ENCODE measurements at regions not wholly inside any gene's neighbourhood (a gene's known extent, or its start where the extent isn't known, plus 50 kb on each side); places are given as distances from the start of the nearest gene placed in this dataset.

DNA sequence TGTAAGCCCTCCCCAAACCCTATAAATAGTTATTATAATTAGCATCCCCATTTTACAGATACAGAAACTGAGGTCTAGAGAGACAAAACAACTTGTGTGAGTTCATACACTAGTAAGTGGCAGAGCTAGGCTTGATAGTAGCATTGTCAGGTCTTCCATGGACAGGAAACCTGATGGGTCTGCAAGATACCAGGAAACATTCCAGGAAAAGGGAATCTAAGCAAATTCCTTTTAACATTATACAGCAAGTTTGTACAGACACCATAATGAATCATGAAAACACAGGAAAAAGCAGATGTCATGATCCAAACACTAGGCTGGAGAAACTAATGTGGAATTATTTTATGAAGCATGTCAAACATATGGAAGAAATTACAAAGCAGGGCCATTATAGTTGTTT is 89.1 kb upstream of the KCNK2 start:
- no peaks in the 10 kb centered on the region for H3K27me3 Mint-ChIP-seq (ENCODE audit: low read depth)
- POLR2A ChIA-PET, result no interaction called here
- no peak for TF ChIP-seq ZNF317 (CRISPR knock-in tag; IDR thresholded peaks at IDR 0.05; ENCODE audit: borderline replicate concordance, low read depth)
- TF ChIP-seq HMGA2 (CRISPR knock-in tag; IDR thresholded peaks at IDR 0.05), result no peak
- TF ChIP-seq NR1H2 (CRISPR knock-in tag; IDR thresholded peaks at IDR 0.05), result no peak
- TF ChIP-seq, protein P1, sequence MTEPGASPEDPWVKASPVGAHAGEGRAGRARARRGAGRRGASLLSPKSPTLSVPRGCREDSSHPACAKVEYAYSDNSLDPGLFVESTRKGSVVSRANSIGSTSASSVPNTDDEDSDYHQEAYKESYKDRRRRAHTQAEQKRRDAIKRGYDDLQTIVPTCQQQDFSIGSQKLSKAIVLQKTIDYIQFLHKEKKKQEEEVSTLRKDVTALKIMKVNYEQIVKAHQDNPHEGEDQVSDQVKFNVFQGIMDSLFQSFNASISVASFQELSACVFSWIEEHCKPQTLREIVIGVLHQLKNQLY (CRISPR knock-in tag; IDR thresholded peaks at IDR 0.05), result no peak
- TF ChIP-seq ATF1 (CRISPR knock-in tag; IDR thresholded peaks at IDR 0.05), result no peak
- no peak for TF ChIP-seq SP1 (CRISPR knock-in tag; conservative IDR thresholded peaks at IDR 0.05)
- no peak for TF ChIP-seq CBFB (CRISPR knock-in tag; IDR thresholded peaks at IDR 0.05; ENCODE audit: low read depth)
- TF ChIP-seq MXD4 (CRISPR knock-in tag; IDR thresholded peaks at IDR 0.05; ENCODE audit: borderline replicate concordance), result no peak
- TF ChIP-seq, protein P2, sequence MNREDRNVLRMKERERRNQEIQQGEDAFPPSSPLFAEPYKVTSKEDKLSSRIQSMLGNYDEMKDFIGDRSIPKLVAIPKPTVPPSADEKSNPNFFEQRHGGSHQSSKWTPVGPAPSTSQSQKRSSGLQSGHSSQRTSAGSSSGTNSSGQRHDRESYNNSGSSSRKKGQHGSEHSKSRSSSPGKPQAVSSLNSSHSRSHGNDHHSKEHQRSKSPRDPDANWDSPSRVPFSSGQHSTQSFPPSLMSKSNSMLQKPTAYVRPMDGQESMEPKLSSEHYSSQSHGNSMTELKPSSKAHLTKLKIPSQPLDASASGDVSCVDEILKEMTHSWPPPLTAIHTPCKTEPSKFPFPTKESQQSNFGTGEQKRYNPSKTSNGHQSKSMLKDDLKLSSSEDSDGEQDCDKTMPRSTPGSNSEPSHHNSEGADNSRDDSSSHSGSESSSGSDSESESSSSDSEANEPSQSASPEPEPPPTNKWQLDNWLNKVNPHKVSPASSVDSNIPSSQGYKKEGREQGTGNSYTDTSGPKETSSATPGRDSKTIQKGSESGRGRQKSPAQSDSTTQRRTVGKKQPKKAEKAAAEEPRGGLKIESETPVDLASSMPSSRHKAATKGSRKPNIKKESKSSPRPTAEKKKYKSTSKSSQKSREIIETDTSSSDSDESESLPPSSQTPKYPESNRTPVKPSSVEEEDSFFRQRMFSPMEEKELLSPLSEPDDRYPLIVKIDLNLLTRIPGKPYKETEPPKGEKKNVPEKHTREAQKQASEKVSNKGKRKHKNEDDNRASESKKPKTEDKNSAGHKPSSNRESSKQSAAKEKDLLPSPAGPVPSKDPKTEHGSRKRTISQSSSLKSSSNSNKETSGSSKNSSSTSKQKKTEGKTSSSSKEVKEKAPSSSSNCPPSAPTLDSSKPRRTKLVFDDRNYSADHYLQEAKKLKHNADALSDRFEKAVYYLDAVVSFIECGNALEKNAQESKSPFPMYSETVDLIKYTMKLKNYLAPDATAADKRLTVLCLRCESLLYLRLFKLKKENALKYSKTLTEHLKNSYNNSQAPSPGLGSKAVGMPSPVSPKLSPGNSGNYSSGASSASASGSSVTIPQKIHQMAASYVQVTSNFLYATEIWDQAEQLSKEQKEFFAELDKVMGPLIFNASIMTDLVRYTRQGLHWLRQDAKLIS (CRISPR knock-in tag; IDR thresholded peaks at IDR 0.05; ENCODE audit: borderline replicate concordance), result no peak
- no peak for TF ChIP-seq TEAD1 (CRISPR knock-in tag; IDR thresholded peaks at IDR 0.05)
- no peak for TF ChIP-seq ZNF396 (CRISPR knock-in tag; IDR thresholded peaks at IDR 0.05; ENCODE audit: borderline replicate concordance)
- TF ChIP-seq RELA (CRISPR knock-in tag; IDR thresholded peaks at IDR 0.05; ENCODE audit: borderline replicate concordance), result no peak
- peaks cover 10% of the 10 kb centered on the region for H3K4me1 Mint-ChIP-seq
- CTCF ChIA-PET, result no interaction called here
- ATAC-seq, result no peak
- no peak overlapping the region for H3K27ac Mint-ChIP-seq
- DNase-seq (ENCODE audit: low spot score), result no peak
- no peak overlapping the region for H3K4me3 Mint-ChIP-seq
- no peaks in the 10 kb centered on the region for H3K9me3 Mint-ChIP-seq
- no peaks in the 10 kb centered on the region for H3K36me3 Mint-ChIP-seq

DNA sequence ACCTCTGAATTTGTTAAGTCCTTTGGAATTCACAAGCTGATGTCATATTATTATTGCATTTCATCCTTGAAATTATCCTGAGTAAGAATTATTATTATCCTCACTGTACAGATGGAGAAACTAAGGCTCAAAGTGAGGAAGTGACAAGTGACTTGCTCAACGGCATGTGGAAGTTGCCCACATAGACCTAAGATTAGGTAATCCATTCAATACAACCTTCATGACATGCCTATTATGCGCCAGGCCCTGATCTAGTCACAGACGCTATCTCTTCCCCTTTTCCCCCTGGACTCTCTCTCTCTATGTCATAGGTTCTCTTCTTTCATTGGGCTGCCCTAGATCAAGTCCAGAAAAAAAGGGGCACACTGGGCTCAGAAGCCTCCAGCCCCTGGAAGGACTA is 84.9 kb upstream of the KCNK2 start:
- peaks cover 12% of the 10 kb centered on the region for H3K4me1 Mint-ChIP-seq
- DNase-seq (ENCODE audit: low spot score) (no peak), ATAC-seq (no peak)
- no peaks in the 10 kb centered on the region for H3K36me3 Mint-ChIP-seq
- CTCF ChIA-PET, result no interaction called here
- H3K9me3 Mint-ChIP-seq, result no peaks in the 10 kb centered on the region
- no peaks in the 10 kb centered on the region for H3K27me3 Mint-ChIP-seq (ENCODE audit: low read depth)
- no peak overlapping the region for H3K4me3 Mint-ChIP-seq
- no peak overlapping the region for H3K27ac Mint-ChIP-seq
- POLR2A ChIA-PET, result no interaction called here
- TF ChIP-seq, protein P3, sequence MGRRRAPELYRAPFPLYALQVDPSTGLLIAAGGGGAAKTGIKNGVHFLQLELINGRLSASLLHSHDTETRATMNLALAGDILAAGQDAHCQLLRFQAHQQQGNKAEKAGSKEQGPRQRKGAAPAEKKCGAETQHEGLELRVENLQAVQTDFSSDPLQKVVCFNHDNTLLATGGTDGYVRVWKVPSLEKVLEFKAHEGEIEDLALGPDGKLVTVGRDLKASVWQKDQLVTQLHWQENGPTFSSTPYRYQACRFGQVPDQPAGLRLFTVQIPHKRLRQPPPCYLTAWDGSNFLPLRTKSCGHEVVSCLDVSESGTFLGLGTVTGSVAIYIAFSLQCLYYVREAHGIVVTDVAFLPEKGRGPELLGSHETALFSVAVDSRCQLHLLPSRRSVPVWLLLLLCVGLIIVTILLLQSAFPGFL (CRISPR knock-in tag; IDR thresholded peaks at IDR 0.05; ENCODE audit: borderline replicate concordance), result no peak
- TF ChIP-seq, protein P4, sequence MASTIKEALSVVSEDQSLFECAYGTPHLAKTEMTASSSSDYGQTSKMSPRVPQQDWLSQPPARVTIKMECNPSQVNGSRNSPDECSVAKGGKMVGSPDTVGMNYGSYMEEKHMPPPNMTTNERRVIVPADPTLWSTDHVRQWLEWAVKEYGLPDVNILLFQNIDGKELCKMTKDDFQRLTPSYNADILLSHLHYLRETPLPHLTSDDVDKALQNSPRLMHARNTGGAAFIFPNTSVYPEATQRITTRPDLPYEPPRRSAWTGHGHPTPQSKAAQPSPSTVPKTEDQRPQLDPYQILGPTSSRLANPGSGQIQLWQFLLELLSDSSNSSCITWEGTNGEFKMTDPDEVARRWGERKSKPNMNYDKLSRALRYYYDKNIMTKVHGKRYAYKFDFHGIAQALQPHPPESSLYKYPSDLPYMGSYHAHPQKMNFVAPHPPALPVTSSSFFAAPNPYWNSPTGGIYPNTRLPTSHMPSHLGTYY (CRISPR knock-in tag; IDR thresholded peaks at IDR 0.05), result no peak
- TF ChIP-seq, protein P5, sequence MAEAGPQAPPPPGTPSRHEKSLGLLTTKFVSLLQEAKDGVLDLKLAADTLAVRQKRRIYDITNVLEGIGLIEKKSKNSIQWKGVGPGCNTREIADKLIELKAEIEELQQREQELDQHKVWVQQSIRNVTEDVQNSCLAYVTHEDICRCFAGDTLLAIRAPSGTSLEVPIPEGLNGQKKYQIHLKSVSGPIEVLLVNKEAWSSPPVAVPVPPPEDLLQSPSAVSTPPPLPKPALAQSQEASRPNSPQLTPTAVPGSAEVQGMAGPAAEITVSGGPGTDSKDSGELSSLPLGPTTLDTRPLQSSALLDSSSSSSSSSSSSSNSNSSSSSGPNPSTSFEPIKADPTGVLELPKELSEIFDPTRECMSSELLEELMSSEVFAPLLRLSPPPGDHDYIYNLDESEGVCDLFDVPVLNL (CRISPR knock-in tag; IDR thresholded peaks at IDR 0.05; ENCODE audit: borderline replicate concordance, low read depth), result no peak
- TF ChIP-seq ZNF317 (CRISPR knock-in tag; IDR thresholded peaks at IDR 0.05; ENCODE audit: borderline replicate concordance, low read depth) (no peak), NR1H2 (CRISPR knock-in tag; IDR thresholded peaks at IDR 0.05) (no peak), FOXK1 (CRISPR knock-in tag; IDR thresholded peaks at IDR 0.05) (no peak), CREB1 (CRISPR knock-in tag; IDR thresholded peaks at IDR 0.05) (no peak), RELA (CRISPR knock-in tag; IDR thresholded peaks at IDR 0.05; ENCODE audit: borderline replicate concordance) (no peak), ZNF263 (CRISPR knock-in tag; IDR thresholded peaks at IDR 0.05; ENCODE audit: low read depth) (no peak), ZNF396 (CRISPR knock-in tag; IDR thresholded peaks at IDR 0.05; ENCODE audit: borderline replicate concordance) (no peak)
- TF ChIP-seq, protein P6, sequence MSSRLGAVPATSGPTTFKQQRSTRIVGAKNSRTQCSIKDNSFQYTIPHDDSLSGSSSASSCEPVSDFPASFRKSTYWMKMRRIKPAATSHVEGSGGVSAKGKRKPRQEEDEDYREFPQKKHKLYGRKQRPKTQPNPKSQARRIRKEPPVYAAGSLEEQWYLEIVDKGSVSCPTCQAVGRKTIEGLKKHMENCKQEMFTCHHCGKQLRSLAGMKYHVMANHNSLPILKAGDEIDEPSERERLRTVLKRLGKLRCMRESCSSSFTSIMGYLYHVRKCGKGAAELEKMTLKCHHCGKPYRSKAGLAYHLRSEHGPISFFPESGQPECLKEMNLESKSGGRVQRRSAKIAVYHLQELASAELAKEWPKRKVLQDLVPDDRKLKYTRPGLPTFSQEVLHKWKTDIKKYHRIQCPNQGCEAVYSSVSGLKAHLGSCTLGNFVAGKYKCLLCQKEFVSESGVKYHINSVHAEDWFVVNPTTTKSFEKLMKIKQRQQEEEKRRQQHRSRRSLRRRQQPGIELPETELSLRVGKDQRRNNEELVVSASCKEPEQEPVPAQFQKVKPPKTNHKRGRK (CRISPR knock-in tag; IDR thresholded peaks at IDR 0.05; ENCODE audit: borderline replicate concordance), result no peak
- TF ChIP-seq, protein P7, sequence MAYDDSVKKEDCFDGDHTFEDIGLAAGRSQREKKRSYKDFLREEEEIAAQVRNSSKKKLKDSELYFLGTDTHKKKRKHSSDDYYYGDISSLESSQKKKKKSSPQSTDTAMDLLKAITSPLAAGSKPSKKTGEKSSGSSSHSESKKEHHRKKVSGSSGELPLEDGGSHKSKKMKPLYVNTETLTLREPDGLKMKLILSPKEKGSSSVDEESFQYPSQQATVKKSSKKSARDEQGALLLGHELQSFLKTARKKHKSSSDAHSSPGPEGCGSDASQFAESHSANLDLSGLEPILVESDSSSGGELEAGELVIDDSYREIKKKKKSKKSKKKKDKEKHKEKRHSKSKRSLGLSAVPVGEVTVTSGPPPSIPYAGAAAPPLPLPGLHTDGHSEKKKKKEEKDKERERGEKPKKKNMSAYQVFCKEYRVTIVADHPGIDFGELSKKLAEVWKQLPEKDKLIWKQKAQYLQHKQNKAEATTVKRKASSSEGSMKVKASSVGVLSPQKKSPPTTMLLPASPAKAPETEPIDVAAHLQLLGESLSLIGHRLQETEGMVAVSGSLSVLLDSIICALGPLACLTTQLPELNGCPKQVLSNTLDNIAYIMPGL (CRISPR knock-in tag; IDR thresholded peaks at IDR 0.05), result no peak
- TF ChIP-seq, protein P8, sequence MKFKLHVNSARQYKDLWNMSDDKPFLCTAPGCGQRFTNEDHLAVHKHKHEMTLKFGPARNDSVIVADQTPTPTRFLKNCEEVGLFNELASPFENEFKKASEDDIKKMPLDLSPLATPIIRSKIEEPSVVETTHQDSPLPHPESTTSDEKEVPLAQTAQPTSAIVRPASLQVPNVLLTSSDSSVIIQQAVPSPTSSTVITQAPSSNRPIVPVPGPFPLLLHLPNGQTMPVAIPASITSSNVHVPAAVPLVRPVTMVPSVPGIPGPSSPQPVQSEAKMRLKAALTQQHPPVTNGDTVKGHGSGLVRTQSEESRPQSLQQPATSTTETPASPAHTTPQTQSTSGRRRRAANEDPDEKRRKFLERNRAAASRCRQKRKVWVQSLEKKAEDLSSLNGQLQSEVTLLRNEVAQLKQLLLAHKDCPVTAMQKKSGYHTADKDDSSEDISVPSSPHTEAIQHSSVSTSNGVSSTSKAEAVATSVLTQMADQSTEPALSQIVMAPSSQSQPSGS (CRISPR knock-in tag; IDR thresholded peaks at IDR 0.05; ENCODE audit: borderline replicate concordance, low read depth), result no peak

Data from WTC11 (cell line).